HEK293 (cell line): ENCODE measurements at regions not wholly inside any gene's neighbourhood (a gene's known extent, or its start where the extent isn't known, plus 50 kb on each side); places are given as distances from the start of the nearest gene placed in this dataset.

Experiments used
- CTCF ChIA-PET: fragments of 350-600 bp; formaldehyde crosslinking; extraction: SDS; loops from one replicate; lab custom pipeline; 2021; ENCODE audit warnings: antibody characterized with exemption; lab: Yijun Ruan, JAX
- POLR2A ChIA-PET: fragments of 300-600 bp; formaldehyde crosslinking; extraction: SDS; loops from one replicate; lab custom pipeline; 2020; ENCODE audit warnings: antibody characterized with exemption, inconsistent platforms; lab: Yijun Ruan, JAX
- H3K27ac ChIP-seq: fragments of 200-500 bp; sonication (Bioruptor generic); 2 replicates; pipeline ENCODE4 v1.5.1; 2014; ENCODE audit warnings: low read depth, low read length, control low read depth, inconsistent platforms; ENCODE audit errors: extremely low read depth
- H3K36me3 ChIP-seq, 2 experiments: fragments of 200-500 bp in 1 of 2; sonication (Bioruptor generic) in 1 of 2; 1 replicate in 1 of 2; 2 replicates in 1 of 2; pipeline ENCODE4 v1.5.1; 2014 to 2017; ENCODE audit warnings: inconsistent platforms in 2 of 2, low read length in 2 of 2; ENCODE audit not compliant: control insufficient read depth in 2 of 2, insufficient read depth in 1 of 2
- H3K4me1 ChIP-seq: fragments of 200-500 bp; sonication (Bioruptor generic); 2 replicates; pipeline ENCODE4 v1.5.1; 2014; ENCODE audit warnings: mild to moderate bottlenecking, low read length, inconsistent platforms; ENCODE audit not compliant: control insufficient read depth, insufficient read depth
- H3K4me3 ChIP-seq: 2 replicates; pipeline ENCODE4 v1.5.1; 2011; ENCODE audit warnings: low read depth, mild to moderate bottlenecking, control low read depth, low read length, moderate library complexity
- H3K9me3 ChIP-seq: fragments of 200-500 bp; sonication (Bioruptor generic); 2 replicates; pipeline ENCODE4 v1.5.1; 2014; ENCODE audit warnings: low read depth, low read length, inconsistent platforms; ENCODE audit not compliant: control insufficient read depth, insufficient read depth
- MYNN ChIP-seq: fragments of 450-650 bp; formaldehyde crosslinking; IDR thresholded peaks from 2 replicates; pipeline ENCODE4 v1.5.1; 2016; ENCODE audit warnings: missing biosample characterization, missing genetic modification characterization, borderline replicate concordance
- REPIN1 ChIP-seq: fragments of 450-650 bp; formaldehyde crosslinking; IDR thresholded peaks from 2 replicates; pipeline ENCODE4 v1.5.1; 2017; ENCODE audit warnings: missing biosample characterization, missing genetic modification characterization, low read depth
- ZBTB44 ChIP-seq: fragments of 450-650 bp; IDR thresholded peaks from 2 replicates; pipeline ENCODE4 v1.5.1; 2018; ENCODE audit warnings: missing biosample characterization, mild to moderate bottlenecking, missing genetic modification characterization
- ZBTB7A ChIP-seq: fragments of 450-650 bp; formaldehyde crosslinking; IDR thresholded peaks from 2 replicates; pipeline ENCODE4 v1.5.1; 2016; ENCODE audit warnings: low read depth, missing biosample characterization, missing genetic modification characterization
- ZBTB8A ChIP-seq: fragments of 450-650 bp; formaldehyde crosslinking; IDR thresholded peaks from 2 replicates; pipeline ENCODE4 v1.5.1; 2016; ENCODE audit warnings: missing biosample characterization, missing genetic modification characterization
- ZNF140 ChIP-seq: fragments of 450-650 bp; formaldehyde crosslinking; IDR thresholded peaks from 2 replicates; pipeline ENCODE4 v1.5.1; 2016; ENCODE audit warnings: missing biosample characterization, missing genetic modification characterization
- ZNF146 ChIP-seq: fragments of 450-650 bp; formaldehyde crosslinking; IDR thresholded peaks from 2 replicates; pipeline ENCODE4 v1.5.1; 2016; ENCODE audit warnings: missing biosample characterization, missing genetic modification characterization
- ZNF362 ChIP-seq: fragments of 450-650 bp; formaldehyde crosslinking; IDR thresholded peaks from 2 replicates; pipeline ENCODE4 v1.5.1; 2016; ENCODE audit warnings: missing biosample characterization, missing genetic modification characterization
- ZNF560 ChIP-seq: fragments of 450-650 bp; formaldehyde crosslinking; IDR thresholded peaks from 2 replicates; pipeline ENCODE4 v1.5.1; 2017; ENCODE audit warnings: missing biosample characterization, missing genetic modification characterization, borderline replicate concordance
- ZNF561 ChIP-seq: fragments of 450-650 bp; IDR thresholded peaks from 2 replicates; pipeline ENCODE4 v1.5.1; 2018; ENCODE audit warnings: missing biosample characterization, missing genetic modification characterization, borderline replicate concordance
- ZNF571 ChIP-seq: fragments of 450-650 bp; formaldehyde crosslinking; IDR thresholded peaks from 2 replicates; pipeline ENCODE4 v1.5.0; 2017; ENCODE audit warnings: missing biosample characterization, missing genetic modification characterization
- ZNF585B ChIP-seq: fragments of 450-650 bp; formaldehyde crosslinking; IDR thresholded peaks from 2 replicates; pipeline ENCODE4 v1.5.1; 2016; ENCODE audit warnings: missing biosample characterization, missing genetic modification characterization
- ZNF624 ChIP-seq: fragments of 450-650 bp; formaldehyde crosslinking; IDR thresholded peaks from 2 replicates; pipeline ENCODE4 v1.5.1; 2017; ENCODE audit warnings: missing biosample characterization, missing genetic modification characterization
- ZNF626 ChIP-seq: fragments of 450-650 bp; sonication (Bioruptor Pico); formaldehyde crosslinking; IDR thresholded peaks from 2 replicates; pipeline ENCODE4 v1.5.1; 2018; ENCODE audit warnings: missing biosample characterization, missing genetic modification characterization, inconsistent platforms
- ZNF792 ChIP-seq: fragments of 450-650 bp; formaldehyde crosslinking; IDR thresholded peaks from 2 replicates; pipeline ENCODE4 v1.5.1; 2016; ENCODE audit warnings: missing biosample characterization, missing genetic modification characterization
- ZSCAN16 ChIP-seq: fragments of 450-650 bp; formaldehyde crosslinking; IDR thresholded peaks from 2 replicates; pipeline ENCODE4 v1.5.1; 2016; ENCODE audit warnings: missing biosample characterization, missing genetic modification characterization
- TF ChIP-seq, protein P1 (sequence below): fragments of 450-650 bp; formaldehyde crosslinking; IDR thresholded peaks from 2 replicates; pipeline ENCODE4 v1.5.0; 2017; ENCODE audit warnings: missing biosample characterization, missing genetic modification characterization, borderline replicate concordance

DNA sequence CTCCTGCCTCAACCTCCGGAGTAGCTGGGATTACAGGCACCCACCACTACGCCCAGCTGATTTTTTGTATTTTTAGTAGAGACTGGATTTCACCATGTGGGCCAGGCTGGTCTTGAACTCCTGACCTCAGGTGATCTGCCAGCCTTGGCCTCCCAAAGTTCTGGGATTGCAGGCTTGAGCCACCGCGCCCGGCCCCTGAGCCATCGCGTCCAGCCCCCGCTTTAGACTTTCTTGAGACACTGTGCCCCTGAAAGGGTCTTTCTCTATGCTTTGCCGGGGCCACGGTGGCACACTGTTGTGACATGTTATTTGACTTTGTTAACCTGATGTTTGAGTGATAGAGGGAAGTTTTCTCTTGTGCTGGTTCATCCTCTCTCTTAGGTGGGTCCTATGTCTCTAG, 186.4 kb downstream of the BTG1 start:
- POLR2A ChIA-PET, result no interaction called here
- Histone ChIP-seq H3K9me3 (no peaks in the 10 kb centered on the region), H3K4me3 (no peak overlapping the region), H3K4me1 (no peaks in the 10 kb centered on the region), H3K27ac (no peak overlapping the region), H3K36me3 (no peaks in the 10 kb centered on the region)
- TF ChIP-seq ZNF362 (tag by site-specific recombination) (no peak), ZBTB44 (tag by site-specific recombination) (no peak), MYNN (tag by site-specific recombination) (no peak), ZBTB7A (tag by site-specific recombination) (no peak), ZNF561 (tag by site-specific recombination) (no peak), ZNF585B (tag by site-specific recombination) (no peak), ZNF146 (tag by site-specific recombination) (no peak)
- CTCF ChIA-PET, result no interaction called here

GRCh38 chr12:91958816-91959215, 186.8 kb downstream of the BTG1 start:
- H3K27ac ChIP-seq, result no peak overlapping the region
- POLR2A ChIA-PET, result no interaction called here
- no peaks in the 10 kb centered on the region for H3K36me3 ChIP-seq
- no peak overlapping the region for H3K4me3 ChIP-seq
- no peaks in the 10 kb centered on the region for H3K4me1 ChIP-seq
- no peaks in the 10 kb centered on the region for H3K9me3 ChIP-seq
- TF ChIP-seq ZNF561 (tag by site-specific recombination) (no peak), ZNF624 (tag by site-specific recombination) (no peak)
- CTCF ChIA-PET, result no interaction called here

GRCh38 chr12:91954747-91955146, 190.9 kb downstream of the BTG1 start:
- CTCF ChIA-PET, result no interaction called here
- H3K9me3 ChIP-seq, result no peaks in the 10 kb centered on the region

More at GRCh38 chr12:91954747-91955146, 190.9 kb downstream of the BTG1 start:
- TF ChIP-seq REPIN1 (tag by site-specific recombination), result no peak
- TF ChIP-seq ZNF560 (tag by site-specific recombination), result no peak
- TF ChIP-seq ZNF571 (tag by site-specific recombination), result no peak
- TF ChIP-seq ZSCAN16 (tag by site-specific recombination), result no peak
- no peak for TF ChIP-seq ZNF792 (tag by site-specific recombination)
- TF ChIP-seq ZBTB8A (tag by site-specific recombination), result no peak
- TF ChIP-seq ZNF626 (tag by site-specific recombination), result no peak
- TF ChIP-seq, protein P1, sequence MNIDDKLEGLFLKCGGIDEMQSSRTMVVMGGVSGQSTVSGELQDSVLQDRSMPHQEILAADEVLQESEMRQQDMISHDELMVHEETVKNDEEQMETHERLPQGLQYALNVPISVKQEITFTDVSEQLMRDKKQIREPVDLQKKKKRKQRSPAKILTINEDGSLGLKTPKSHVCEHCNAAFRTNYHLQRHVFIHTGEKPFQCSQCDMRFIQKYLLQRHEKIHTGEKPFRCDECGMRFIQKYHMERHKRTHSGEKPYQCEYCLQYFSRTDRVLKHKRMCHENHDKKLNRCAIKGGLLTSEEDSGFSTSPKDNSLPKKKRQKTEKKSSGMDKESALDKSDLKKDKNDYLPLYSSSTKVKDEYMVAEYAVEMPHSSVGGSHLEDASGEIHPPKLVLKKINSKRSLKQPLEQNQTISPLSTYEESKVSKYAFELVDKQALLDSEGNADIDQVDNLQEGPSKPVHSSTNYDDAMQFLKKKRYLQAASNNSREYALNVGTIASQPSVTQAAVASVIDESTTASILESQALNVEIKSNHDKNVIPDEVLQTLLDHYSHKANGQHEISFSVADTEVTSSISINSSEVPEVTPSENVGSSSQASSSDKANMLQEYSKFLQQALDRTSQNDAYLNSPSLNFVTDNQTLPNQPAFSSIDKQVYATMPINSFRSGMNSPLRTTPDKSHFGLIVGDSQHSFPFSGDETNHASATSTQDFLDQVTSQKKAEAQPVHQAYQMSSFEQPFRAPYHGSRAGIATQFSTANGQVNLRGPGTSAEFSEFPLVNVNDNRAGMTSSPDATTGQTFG, result no peak
- no peak for TF ChIP-seq ZNF140 (tag by site-specific recombination)
- no peak for TF ChIP-seq ZNF362 (tag by site-specific recombination)
- TF ChIP-seq ZNF146 (tag by site-specific recombination), result no peak
- Histone ChIP-seq H3K4me1 (no peaks in the 10 kb centered on the region), H3K4me3 (no peak overlapping the region), H3K36me3 (no peaks in the 10 kb centered on the region), H3K27ac (no peak overlapping the region)
- POLR2A ChIA-PET, result no interaction called here
